Endothelial cell of umbilical vein (primary cell): ENCODE measurements at regions not wholly inside any gene's neighbourhood (a gene's known extent, or its start where the extent isn't known, plus 50 kb on each side); places are given as distances from the start of the nearest gene placed in this dataset.
"Not testable (repeated sequence)": the region's sequence is repeated elsewhere in the genome, so short reads cannot be mapped to it uniquely, and the experiment has no call there.

Experiments used
- CTCF ChIP-seq, 2 donors: IDR thresholded peaks; 1 replicate in 1 of 2; 2 replicates in 1 of 2; pipeline ENCODE4 v1.5.1; 2011; ENCODE audit warnings: low read length in 2 of 2, mild to moderate bottlenecking in 2 of 2, moderate library complexity in 2 of 2, control low read depth in 1 of 2, inconsistent platforms in 1 of 2, low read depth in 1 of 2; ENCODE audit not compliant: insufficient read depth in 1 of 2; ENCODE audit errors: extremely low read depth in 1 of 2
- EZH2 ChIP-seq: IDR thresholded peaks from 2 replicates; pipeline ENCODE4 v1.6.1; 2012; ENCODE audit warnings: borderline replicate concordance, low read depth, mild to moderate bottlenecking, moderate library complexity, low read length, inconsistent platforms; ENCODE audit not compliant: severe bottlenecking
- FOS ChIP-seq: IDR thresholded peaks from 2 replicates; pipeline ENCODE4 v1.6.1; 2011; ENCODE audit warnings: mild to moderate bottlenecking, low read length, moderate library complexity, borderline replicate concordance; ENCODE audit not compliant: insufficient read depth
- GATA2 ChIP-seq: IDR thresholded peaks from 2 replicates; pipeline ENCODE4 v1.7.0; 2011; ENCODE audit warnings: low read depth, mild to moderate bottlenecking, moderate library complexity, mixed read lengths, low read length; ENCODE audit not compliant: insufficient read length, insufficient read depth
- JUN ChIP-seq: IDR thresholded peaks from 2 replicates; pipeline ENCODE4 v1.6.1; 2011; ENCODE audit warnings: borderline replicate concordance, low read depth; ENCODE audit not compliant: insufficient read length, insufficient read depth
- POLR2A ChIP-seq: IDR thresholded peaks from 2 replicates; pipeline ENCODE4 v1.6.1; 2012; ENCODE audit warnings: low read depth, mild to moderate bottlenecking, control low read depth, low read length
- POLR2AphosphoS5 ChIP-seq: IDR thresholded peaks from 2 replicates; pipeline ENCODE4 v1.6.1; 2012; ENCODE audit warnings: low read depth, mild to moderate bottlenecking, control low read depth, low read length, moderate library complexity; ENCODE audit not compliant: insufficient read depth
- TF ChIP-seq, protein P1 (sequence below): IDR thresholded peaks from 2 replicates; pipeline ENCODE4 v1.6.1; 2011; ENCODE audit not compliant: insufficient read depth, insufficient read length

- not testable (repeated sequence) for TF ChIP-seq CTCF (IDR thresholded peaks at IDR 0.05; ENCODE audit: extremely low read depth in 1 of 2, insufficient read depth in 1 of 2, low read depth in 1 of 2, low read length in 2 of 2); GATA2; POLR2AphosphoS5; POLR2A; EZH2; FOS; JUN
- TF ChIP-seq, protein P1, sequence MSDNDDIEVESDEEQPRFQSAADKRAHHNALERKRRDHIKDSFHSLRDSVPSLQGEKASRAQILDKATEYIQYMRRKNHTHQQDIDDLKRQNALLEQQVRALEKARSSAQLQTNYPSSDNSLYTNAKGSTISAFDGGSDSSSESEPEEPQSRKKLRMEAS: not testable (repeated sequence)
Measured at GRCh38 chr7:125258876-125259417, 329.3 kb upstream of the POT1 start.
